Effector CD8-positive, alpha-beta T cell (primary cell): ENCODE measurements at regions not wholly inside any gene's neighbourhood (a gene's known extent, or its start where the extent isn't known, plus 50 kb on each side); places are given as distances from the start of the nearest gene placed in this dataset.
"Not testable (repeated sequence)": the region's sequence is repeated elsewhere in the genome, so short reads cannot be mapped to it uniquely, and the experiment has no call there.

Experiments used
- DNase-seq: peaks from one replicate; lab custom pipeline; 2025; lab: John Stamatoyannopoulos, UW

DNA sequence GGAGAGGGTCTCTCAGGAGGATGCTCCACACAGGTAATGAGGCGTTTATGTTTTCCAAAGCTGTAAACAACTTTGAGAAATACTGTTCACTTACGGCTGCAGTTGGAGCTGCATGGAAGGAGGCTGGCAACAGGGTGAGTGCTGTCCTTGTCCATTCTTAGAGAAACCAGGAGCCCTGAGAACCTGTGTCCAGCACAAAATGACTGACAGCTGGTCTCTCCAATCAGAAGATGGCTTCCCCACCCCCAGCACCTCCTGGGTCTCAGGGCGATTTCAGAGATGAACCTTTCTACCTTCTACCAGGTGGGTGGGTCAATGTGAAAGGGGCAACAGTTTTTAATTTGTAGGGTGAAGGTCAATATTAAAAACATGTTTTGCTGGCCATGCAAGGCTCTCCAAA, 353.6 kb downstream of the NPHP4 start:
- DNase-seq: no peak

DNA sequence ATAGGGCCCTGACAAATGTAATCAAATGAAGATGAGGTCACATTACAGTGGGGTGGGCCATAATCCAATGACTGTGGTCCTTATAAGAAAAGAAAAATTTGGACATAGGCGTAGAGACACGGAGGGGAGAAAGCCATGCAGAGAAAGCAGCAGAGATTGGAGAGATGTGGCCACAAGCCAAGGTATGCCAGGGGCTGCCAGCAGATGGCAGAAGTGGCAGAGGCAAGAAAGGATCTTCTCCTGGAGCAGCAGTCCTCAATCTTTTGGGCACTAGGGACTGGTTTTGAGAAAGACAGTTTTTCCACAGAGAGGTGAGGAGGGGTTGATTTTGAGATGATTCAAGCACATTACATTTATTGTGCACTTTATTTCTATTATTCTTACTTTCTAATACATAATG, 355.1 kb downstream of the NPHP4 start:
- no peak for DNase-seq

DNA sequence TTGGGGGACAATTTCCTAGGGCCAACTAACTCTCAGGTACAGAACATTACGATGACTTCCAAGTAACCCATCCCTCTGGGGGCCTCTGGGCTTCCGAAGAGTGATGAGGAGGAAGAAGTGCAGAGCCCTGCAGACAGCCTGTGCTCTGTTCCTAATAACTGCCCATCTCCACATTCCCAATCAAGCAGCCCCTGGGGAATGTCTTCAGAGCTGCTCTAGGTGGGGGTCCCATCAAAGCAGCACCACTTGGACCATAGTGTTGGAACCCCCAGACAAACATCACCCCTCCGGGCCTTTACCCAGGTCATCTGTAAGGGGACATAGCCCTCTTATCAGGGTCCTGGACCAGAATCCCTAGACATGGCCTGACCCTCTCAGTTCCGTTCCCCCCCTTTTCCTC, 357.3 kb downstream of the NPHP4 start:
- DNase-seq: no peak

DNA sequence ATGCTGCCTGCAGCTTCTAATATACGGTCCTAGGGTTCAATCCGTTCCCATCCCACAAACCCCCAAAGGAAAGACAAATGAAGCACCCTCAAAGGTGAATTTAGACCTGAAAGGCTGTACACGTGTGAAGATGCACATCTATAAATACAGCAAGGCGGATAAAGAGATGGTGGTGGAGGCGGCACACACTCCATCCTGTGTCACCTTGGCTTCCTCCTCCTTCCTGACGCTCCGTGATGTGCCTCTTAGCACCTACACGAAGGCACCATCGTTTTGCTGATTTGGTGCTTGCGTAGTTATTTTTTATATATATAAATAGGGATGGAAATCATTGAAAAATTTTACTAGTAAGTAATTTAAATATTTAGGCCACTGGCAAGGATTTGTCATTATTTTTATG, 359.4 kb downstream of the NPHP4 start:
- DNase-seq: no peak

DNA sequence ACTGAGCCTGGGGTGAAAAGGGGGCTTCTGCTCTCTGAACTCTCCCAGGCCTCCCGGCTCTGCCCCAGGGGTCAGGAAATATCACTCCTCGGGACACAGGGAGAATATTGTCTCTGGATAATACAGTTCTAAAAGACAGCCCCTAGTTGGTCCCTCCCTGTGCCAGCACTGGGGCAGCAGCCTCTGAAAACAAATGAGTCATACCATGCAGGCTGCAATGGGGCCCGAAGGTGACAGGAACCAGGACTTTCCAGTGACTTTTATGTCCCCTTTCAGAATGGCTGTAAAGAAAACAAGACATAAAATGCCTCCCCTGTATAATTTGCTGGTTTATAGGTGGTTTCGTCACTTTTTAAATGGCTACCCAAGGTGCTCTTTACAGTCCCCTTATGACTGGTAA, 360.0 kb downstream of the NPHP4 start:
- no peak for DNase-seq

DNA sequence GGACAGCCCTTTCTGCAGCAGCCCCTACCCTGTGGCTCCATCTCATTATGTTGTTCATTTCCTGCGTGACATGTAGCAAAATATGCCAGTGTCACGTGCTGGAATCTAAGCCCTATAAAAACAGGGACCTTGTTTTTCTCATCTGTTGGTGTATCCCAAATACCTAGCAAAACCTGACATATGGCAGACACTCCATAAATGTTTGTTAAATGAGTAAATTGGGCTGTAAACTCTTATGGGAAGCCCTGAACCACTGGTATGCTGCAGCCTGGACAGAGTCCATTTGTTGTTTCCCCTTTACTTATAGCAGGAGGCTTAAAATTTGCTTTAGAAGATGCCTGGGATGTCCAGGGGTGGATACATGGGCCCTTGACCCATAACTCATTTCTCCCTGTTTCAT, 363.8 kb downstream of the NPHP4 start:
- no peak for DNase-seq

DNA sequence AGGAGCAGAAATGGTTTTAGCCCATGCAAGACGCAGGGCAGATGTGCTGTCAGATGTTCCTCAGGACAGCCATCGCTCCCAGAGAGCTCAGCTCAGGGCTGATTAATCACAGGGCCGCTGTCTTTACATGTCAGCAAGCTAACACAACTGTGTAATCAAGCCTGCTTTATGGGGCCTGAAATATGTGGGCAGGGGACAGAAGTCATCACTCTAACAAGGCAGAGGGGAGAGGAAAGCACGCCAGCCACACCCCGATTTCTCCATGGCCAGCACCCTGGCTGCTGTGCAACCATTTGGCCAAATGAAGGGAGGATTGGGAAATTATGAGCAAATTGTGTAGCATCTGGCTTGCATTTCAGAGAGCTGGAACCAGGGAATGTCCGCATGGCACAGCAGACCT, 368.8 kb downstream of the NPHP4 start:
- no peak for DNase-seq

DNA sequence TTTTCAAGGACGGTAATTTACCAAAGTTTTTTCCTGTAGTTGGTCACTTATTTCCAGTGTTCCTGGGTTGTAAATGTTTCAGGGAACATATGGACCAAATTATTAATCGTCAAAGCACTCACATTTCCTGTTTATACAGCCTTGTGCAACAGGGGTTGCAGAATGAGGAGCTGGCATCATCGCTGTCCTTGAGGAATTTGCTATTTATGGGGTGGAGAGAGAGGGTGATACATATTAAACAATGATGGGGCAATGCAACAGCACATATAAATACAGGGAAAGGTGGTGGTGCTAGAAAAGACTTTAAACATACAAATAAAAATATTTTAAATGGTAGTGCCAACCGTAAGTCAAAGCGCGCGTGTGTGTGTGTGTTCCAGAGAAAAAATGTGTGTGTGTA, 369.8 kb downstream of the NPHP4 start:
- DNase-seq: no peak

DNA sequence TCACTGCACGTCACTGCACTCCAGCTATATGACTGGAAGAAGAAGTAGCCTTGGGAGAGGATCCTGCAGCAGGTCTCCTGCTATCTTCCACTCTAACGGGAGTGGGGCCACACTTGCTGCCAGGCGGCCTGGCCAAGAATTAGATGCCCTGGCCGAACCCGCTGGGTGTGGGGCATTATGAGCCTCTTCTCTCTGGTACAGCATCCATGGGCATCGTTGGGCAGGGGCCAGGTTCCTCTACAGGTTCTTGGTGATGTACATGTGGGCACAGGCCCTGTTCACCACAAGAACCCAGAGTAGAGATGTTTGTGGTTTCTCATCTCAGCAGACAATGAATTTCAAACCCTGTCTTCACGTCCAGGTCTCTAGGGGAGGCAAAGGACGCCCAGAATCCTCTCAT, 370.5 kb downstream of the NPHP4 start:
- DNase-seq: no peak

DNA sequence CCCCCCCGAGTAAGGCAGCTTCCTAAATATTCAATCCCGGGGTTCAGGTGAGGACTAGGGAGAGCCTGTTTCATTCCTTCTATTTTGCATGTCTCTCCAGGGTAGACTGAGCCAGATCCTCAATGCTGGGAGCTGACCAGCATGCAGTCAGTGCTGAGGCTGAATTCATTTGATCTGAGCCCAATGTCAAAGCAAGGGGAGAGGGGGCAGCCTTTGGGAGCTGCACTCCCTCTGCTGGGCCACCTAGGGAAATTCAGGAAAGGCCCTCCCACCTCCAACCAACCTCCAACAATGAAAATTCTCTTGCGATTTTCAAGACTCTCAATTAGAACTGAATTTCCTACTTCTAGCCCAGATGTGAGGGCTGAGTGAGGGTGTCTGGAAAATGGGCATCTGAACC, 371.2 kb downstream of the NPHP4 start:
- no peak for DNase-seq

DNA sequence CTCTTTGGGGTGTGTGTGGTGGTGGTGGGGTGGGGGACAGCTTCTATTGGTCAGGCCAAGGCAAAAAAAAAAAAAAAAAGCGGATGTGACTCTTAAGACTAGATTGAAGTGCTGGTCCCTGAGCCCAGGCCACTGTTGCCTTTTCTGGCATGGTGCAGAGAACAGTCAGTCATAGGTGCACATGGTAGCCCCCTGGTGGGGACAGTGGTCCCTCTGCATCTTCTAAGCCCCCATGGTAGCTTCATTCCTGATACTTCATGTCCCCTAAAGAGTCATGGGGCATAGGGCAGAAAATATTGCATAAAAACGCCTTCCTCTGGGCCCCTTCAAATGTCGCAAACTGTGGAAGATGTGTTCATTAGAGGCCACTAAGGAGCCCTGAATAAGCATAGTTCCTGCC, 371.8 kb downstream of the NPHP4 start:
- no peak for DNase-seq

DNA sequence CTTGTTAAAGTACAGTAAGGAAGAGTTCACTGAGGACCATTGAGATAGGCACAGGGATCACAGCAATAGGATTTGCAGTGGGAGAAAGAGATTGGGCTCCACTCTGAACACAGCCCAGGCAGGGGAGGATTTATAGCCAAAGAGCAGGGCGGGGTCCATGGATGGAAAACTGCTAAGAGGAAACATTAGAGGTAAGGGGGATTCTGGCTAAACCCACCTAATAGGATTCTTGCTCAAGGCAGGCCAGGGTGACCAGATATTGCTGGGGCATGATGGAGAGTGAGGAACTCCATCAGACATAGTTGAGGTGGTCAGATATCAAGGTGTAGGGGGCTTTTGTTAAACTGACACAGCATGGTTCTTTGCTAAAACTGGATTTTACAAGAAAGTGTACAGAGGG, 372.8 kb downstream of the NPHP4 start:
- no peak for DNase-seq

DNA sequence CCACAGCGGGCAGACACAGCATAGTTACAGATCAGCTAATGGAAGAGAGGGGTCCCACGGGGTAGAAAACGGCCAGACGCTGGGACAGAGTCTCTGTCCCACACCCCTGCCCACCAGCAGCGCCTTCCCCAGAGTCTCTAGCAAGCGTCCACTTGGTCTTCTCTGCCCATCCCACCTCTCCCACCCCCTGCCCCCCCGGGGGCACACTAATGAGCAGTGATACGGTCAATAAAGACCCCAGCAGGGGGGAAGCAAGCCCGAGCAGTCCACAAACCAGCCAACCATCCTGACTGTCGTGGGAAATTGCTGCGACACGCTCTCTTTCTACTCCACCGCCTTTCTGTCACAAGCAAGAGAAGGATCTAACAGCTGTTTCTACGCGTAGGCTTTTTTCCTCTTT, 374.7 kb downstream of the NPHP4 start:
- DNase-seq: no peak

DNA sequence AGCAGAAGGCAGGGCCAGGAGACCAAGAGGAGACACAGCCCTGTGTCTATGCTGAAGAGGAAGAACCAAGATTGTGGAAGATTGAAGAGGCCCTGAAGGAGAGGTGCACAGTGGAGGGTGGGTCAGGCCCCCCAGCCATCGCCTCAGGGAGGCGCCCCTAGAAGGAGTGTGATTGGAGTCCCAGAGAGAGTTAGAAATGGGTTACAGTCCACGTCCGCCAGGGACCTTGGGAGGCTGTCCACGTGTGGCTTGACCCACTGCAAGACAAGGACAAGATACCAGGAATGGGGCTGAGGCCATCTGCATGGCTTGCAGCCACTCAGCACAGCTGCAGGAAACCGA, 375.1 kb downstream of the NPHP4 start:
- no peak for DNase-seq

DNA sequence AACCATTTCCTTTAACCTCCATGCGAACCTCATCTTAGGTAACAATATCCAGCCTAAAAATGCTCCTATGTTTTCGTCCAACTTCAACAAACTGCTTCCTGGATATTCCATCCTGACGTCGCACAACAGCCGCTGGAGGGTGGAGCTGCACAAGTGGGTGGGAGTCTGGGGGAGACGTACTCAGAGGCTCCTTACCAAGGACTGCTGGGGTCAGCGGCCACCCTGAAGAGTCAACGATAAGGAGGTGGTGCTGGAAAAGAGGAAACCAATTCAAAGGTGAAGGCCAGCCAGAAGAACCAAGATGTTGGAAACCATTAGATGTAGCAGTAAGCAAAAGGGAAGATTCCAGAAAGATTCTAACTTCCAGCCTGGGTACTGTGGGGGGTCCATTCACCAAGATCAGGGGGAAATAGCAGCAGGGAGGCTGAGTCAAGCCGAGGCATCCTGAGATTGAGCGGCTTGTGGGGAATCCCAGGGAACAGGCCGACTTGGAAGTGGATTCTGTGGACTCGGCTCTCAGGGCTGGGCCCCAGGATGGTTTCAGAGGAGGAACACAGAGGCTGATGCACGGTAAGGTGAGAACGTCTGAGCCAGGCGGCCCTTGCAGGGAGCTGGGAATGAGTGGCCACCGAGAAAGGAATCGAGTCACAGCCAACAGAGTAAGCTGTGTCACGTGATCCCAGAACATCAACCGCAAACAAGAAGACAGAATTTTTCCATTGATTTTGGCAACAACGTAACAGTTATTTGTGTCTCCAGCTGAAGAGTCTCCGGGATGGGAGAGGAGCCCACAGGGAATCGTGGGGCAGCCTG, 375.7 kb downstream of the NPHP4 start:
- DNase-seq: no peak

DNA sequence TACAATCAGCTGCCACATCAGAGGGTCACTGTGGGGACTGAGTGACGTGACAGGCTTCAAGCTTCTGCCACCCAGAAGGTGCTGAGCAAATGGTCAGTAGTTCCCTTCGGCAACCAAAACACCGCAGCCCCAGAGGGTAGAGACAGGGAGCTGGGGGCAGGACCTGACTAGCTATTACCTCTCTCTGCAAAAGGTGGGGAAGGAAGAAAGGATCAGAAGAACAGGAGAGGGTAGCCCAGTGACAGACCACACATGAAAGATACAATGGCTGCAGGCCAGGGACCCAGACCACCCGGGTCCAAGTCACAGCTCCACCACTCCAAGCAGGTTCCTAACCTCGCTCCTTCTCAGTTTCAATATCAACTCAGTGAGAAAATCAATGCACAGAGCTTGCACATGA, 377.1 kb downstream of the NPHP4 start:
- no peak for DNase-seq

DNA sequence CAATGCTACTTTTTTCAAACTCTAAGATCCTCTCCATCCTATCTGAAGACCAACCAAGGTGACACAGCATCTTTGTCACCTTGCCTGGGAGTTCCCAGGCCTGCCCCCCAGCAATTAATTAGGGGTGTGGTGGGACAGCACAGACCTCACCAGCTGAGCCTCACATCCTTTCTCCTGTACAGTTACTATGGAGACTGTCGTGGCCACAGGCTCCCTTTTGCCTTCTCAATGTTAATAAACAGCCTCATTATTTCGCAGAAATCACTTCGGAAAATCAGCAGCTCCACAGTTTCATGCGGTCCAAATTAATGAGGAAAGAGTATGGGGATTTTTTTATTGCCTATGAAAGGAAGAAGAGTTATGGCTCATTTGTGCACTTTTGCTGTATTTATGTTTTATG, 378.3 kb downstream of the NPHP4 start:
- no peak for DNase-seq

DNA sequence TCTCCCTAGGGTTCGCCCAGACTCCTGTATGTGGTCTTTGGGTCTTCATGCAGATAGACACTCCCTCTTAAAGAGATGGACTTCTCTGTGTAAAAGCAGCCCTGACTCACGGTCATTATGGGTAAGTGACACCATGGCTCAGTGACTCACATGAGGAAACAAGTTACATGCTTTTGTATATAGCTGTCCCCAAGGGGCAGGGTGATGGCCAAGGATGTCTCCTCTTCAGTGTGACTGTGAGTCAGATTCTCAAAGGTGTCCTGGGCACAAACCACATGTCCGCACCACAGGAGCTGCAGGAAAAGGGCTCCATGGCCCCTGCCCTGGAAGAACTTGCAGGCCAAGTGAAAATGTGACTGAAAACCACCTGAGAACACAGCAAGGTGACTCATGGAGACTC, 380.4 kb downstream of the NPHP4 start:
- DNase-seq: no peak

DNA sequence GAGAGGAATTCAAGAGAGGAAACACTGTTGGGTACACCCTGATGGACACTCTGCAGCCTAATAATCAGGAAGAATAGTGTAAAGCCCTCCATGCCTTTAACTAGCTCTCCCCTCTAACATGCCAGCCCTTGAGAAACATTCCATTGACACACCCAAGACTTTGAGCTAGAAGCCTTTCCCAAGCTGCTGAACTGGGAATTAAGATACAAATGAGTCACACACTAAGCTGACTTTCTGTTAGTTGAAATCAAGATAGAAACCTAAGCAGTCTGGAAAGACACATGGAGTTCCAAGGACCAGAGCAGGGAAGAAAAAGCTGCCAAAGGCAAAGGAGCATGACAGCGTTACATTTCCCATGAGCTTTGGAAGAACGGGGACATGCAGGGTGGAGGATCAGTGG, 380.8 kb downstream of the NPHP4 start:
- no peak for DNase-seq

DNA sequence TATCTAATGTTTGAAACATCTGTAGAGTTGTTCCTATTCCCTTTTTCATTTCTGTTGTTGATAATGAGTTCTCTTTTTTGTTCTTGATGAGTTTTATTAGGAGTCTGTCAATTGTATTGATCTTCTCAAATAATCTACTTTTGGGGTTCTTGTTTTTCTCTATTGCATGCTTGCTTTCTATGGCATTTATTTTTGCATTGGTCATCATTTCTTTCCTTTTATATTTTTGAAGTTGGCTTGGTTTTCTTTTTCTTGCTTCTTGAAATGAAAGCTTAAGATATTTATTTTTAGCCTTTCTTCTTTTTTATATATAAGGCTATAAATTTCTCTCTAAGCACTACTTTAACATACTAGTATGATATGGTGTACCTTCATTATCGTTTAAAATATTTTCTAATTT, 381.8 kb downstream of the NPHP4 start:
- DNase-seq: no peak

DNA sequence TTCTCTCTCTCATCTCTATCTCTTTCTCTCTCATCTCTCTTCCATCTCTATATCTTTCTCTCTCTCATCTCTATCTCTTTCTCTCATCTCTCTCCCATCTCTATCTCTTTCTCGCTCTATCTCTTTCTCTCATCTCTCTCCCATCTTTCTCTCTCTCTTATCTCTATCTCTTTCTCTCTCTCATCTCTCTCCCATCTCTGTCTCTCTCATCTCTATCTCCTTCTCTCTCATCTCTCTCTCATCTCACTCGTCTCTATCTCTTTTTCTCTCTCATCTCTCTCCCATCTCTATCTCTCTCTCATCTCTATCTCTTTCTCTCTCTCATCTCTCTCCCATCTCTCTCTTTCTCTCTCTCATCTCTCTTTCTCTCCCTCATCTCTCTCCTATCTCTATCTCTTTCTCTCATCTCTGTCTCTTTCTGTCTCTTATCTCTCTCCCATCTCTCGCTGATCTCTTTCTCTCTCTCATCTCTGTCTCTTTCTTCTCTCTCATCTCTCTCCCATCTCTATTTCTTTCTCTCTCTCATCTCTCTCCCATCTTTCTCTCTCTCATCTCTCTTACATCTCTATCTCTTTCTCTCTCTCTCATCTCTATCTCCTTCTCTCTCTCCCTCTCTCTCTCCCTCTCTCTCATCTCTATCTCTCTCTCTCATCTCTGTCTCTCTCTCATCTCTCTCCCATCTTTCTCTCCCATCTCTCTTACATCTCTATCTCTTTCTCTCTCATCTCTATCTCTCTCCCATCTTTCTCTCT, 388.7 kb downstream of the NPHP4 start:
- DNase-seq: no peak

DNA sequence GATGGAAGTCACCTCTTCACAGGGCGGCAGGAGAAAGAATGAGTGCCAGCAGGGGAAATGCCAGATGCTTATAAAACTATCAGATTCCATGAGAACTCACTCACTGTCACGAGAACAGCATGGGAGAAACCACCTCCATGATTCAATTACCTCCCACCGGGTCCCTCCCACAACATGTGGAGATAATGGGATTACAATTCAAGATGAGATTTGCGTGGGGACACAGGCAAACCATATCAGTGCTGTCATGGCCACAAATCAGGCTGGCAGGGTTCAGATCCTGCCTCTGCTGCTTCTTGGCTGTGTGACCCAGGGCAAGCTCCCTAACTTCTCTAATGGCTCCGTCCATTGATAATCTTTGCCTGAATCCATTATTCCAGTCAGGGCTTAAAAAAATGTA, 389.5 kb downstream of the NPHP4 start:
- DNase-seq: not testable (repeated sequence)

DNA sequence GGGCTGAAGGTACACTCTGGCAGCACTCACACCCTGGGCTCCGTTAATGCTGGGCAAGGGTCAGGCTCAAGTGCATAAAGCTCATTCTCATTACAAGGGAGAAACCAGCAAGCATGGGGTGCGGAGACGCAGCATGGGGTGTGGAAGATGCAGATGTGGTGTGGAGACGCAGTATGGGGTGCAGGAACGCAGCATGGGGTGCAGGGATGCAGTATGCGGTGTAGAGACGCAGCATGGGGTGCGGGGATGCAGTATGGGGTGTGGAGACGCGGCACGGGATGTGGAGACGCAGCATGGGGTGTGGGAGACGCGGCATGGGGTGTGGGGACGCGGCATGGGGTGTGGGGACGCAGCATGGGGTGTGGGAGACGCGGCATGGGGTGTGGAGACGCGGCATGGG, 390.7 kb downstream of the NPHP4 start:
- no peak for DNase-seq

DNA sequence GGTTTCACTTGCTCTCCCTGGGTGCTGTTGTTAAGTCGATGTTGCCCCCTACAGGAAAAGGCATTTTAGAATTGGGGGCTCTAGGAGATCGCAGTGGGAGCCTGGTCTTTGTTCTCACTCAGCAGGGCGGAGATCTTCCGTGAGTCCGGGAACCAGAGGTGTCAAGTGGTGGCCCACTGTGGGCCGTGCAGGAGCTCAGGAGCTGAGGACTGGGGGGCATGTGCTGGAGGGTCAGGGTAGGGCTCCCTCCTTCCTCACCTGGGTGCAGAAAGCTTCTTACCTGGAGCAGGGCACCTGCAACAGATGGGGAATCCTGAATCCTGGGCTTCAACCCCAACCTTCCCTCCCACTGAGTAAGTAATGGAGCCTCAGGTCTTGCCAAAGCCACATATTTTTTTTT, 392.7 kb downstream of the NPHP4 start:
- no peak for DNase-seq
